ENCODE measurements at regions not wholly inside any gene's neighbourhood (a gene's known extent, or its start where the extent isn't known, plus 50 kb on each side); places are given as distances from the start of the nearest gene placed in this dataset.

- no peak for ATAC-seq (ENCODE audit: poor library complexity)
- no peak for TF ChIP-seq CTCF (IDR thresholded peaks at IDR 0.05)
- CTCF ChIA-PET: no interaction called here
- intact Hi-C loops (cut with DNase I, micrococcal nuclease): no loop called here
- H3K9me3 Mint-ChIP-seq: no peaks in the 10 kb centered on the region
- DNase-seq: no peak
- no peak overlapping the region for H3K27ac ChIP-seq (ENCODE audit: low read depth in 1 of 2, low read length in 2 of 2)
- H3K4me3 Mint-ChIP-seq: no peak overlapping the region
- H3K4me3 ChIP-seq (ENCODE audit: low read length): no peak overlapping the region
- H3K27me3 ChIP-seq (ENCODE audit: control insufficient read depth in 1 of 2, insufficient read depth in 2 of 2, low read length in 2 of 2): no peaks in the 10 kb centered on the region
- peaks cover 26% of the 10 kb centered on the region for H3K27me3 Mint-ChIP-seq
- no peaks in the 10 kb centered on the region for H3K36me3 ChIP-seq (ENCODE audit: insufficient read depth, low read length)
- H3K9me3 ChIP-seq (ENCODE audit: control insufficient read depth in 1 of 2, insufficient read depth in 1 of 2, low read length in 2 of 2): no peaks in the 10 kb centered on the region
- POLR2A ChIA-PET: no interaction called here
- H3K4me1 ChIP-seq (ENCODE audit: insufficient read depth, low read length): no peaks in the 10 kb centered on the region
- no peaks in the 10 kb centered on the region for H3K36me3 Mint-ChIP-seq (ENCODE audit: low read depth)
- H3K4me1 Mint-ChIP-seq (ENCODE audit: low read depth): no peaks in the 10 kb centered on the region
- H3K27ac Mint-ChIP-seq: no peak overlapping the region
Measured at GRCh38 chr2:226559536-226559935, 240.1 kb downstream of the IRS1 start.

- no peak for TF ChIP-seq CTCF (IDR thresholded peaks at IDR 0.05)
- DNase-seq (no peak), ATAC-seq (ENCODE audit: poor library complexity) (no peak)
- Histone ChIP-seq H3K4me3 (ENCODE audit: low read length) (no peak overlapping the region), H3K27me3 (ENCODE audit: control insufficient read depth in 1 of 2, insufficient read depth in 2 of 2, low read length in 2 of 2) (no peaks in the 10 kb centered on the region), H3K9me3 (ENCODE audit: control insufficient read depth in 1 of 2, insufficient read depth in 1 of 2, low read length in 2 of 2) (no peaks in the 10 kb centered on the region), H3K4me1 (ENCODE audit: insufficient read depth, low read length) (no peaks in the 10 kb centered on the region), H3K27ac (ENCODE audit: low read depth in 1 of 2, low read length in 2 of 2) (no peak overlapping the region), H3K36me3 (ENCODE audit: insufficient read depth, low read length) (no peaks in the 10 kb centered on the region)
- Mint-ChIP-seq H3K4me3 (no peak overlapping the region), H3K27me3 (peaks cover 32% of the 10 kb centered on the region), H3K9me3 (no peaks in the 10 kb centered on the region), H3K4me1 (ENCODE audit: low read depth) (no peaks in the 10 kb centered on the region), H3K36me3 (ENCODE audit: low read depth) (no peaks in the 10 kb centered on the region), H3K27ac (no peak overlapping the region)
- ChIA-PET POLR2A (no interaction called here), CTCF (no interaction called here)
- intact Hi-C loops (cut with DNase I, micrococcal nuclease): no loop called here
Measured at GRCh38 chr2:226558418-226558817, 241.2 kb downstream of the IRS1 start.

GRCh38 chr2:226556050-226556449 is 243.6 kb downstream of the IRS1 start:
- Histone ChIP-seq H3K27me3 (ENCODE audit: control insufficient read depth in 1 of 2, insufficient read depth in 2 of 2, low read length in 2 of 2) (no peaks in the 10 kb centered on the region), H3K9me3 (ENCODE audit: control insufficient read depth in 1 of 2, insufficient read depth in 1 of 2, low read length in 2 of 2) (no peaks in the 10 kb centered on the region), H3K4me3 (ENCODE audit: low read length) (no peak overlapping the region), H3K36me3 (ENCODE audit: insufficient read depth, low read length) (no peaks in the 10 kb centered on the region), H3K27ac (ENCODE audit: low read depth in 1 of 2, low read length in 2 of 2) (no peak overlapping the region), H3K4me1 (ENCODE audit: insufficient read depth, low read length) (no peaks in the 10 kb centered on the region)
- no peaks in the 10 kb centered on the region for H3K36me3 Mint-ChIP-seq (ENCODE audit: low read depth)
- no peaks in the 10 kb centered on the region for H3K9me3 Mint-ChIP-seq
- H3K4me3 Mint-ChIP-seq: no peak overlapping the region
- TF ChIP-seq CTCF (IDR thresholded peaks at IDR 0.05): no peak
- no peak for ATAC-seq (ENCODE audit: poor library complexity)
- ChIA-PET POLR2A (no interaction called here), CTCF (no interaction called here)
- H3K4me1 Mint-ChIP-seq (ENCODE audit: low read depth): no peaks in the 10 kb centered on the region
- H3K27ac Mint-ChIP-seq: no peak overlapping the region
- intact Hi-C loops (cut with DNase I, micrococcal nuclease): no loop called here
- DNase-seq: no peak
- H3K27me3 Mint-ChIP-seq: peaks cover 31% of the 10 kb centered on the region
